ENCODE measurements at regions not wholly inside any gene's neighbourhood (a gene's known extent, or its start where the extent isn't known, plus 50 kb on each side); places are given as distances from the start of the nearest gene placed in this dataset.

- no peak for TF ChIP-seq HDAC2 (IDR thresholded peaks at IDR 0.05; ENCODE audit: borderline replicate concordance in 1 of 2, low read depth in 2 of 2, low read length in 2 of 2)
- TF ChIP-seq BCL11A (IDR thresholded peaks at IDR 0.05; ENCODE audit: low read depth in 2 of 2, low read length in 2 of 2) = no peak
- TF ChIP-seq KDM5A (IDR thresholded peaks at IDR 0.05; ENCODE audit: low read length) = no peak
- TF ChIP-seq CBX8 (IDR thresholded peaks at IDR 0.05; ENCODE audit: borderline replicate concordance, low read depth, low read length) = no peak
Measured at GRCh38 chr2:122754561-122754960, 999.1 kb downstream of the TSN start (continued).
